Type B pancreatic cell (in vitro differentiated cells): ENCODE measurements at regions not wholly inside any gene's neighbourhood (a gene's known extent, or its start where the extent isn't known, plus 50 kb on each side); places are given as distances from the start of the nearest gene placed in this dataset.

Experiments used
- DNase-seq: peaks from one replicate; pipeline ENCODE4 v3.0.0; 2021; ENCODE audit warnings: mixed read lengths; ENCODE audit not compliant: unreplicated experiment; ENCODE audit errors: extremely low spot score
- H3K27ac Mint-ChIP-seq: 2 replicates; pipeline ENCODE4 v1.8.0; 2021; ENCODE audit warnings: mild to moderate bottlenecking, mixed read lengths
- H3K27me3 Mint-ChIP-seq: 2 replicates; pipeline ENCODE4 v1.8.0; 2021; ENCODE audit warnings: mixed read lengths
- H3K36me3 Mint-ChIP-seq: 2 replicates; pipeline ENCODE4 v1.8.0; 2021; ENCODE audit warnings: mixed read lengths
- H3K4me1 Mint-ChIP-seq: one replicate; pipeline ENCODE4 v1.8.0; 2021; ENCODE audit warnings: mixed read lengths; ENCODE audit not compliant: unreplicated experiment
- H3K4me3 Mint-ChIP-seq: 2 replicates; pipeline ENCODE4 v1.8.0; 2021; ENCODE audit warnings: mild to moderate bottlenecking, mixed read lengths
- H3K9me3 Mint-ChIP-seq: 2 replicates; pipeline ENCODE4 v1.8.0; 2021; ENCODE audit warnings: mixed read lengths
- CTCF ChIP-seq: fragments of 200-600 bp; sonication (generic); conservative IDR thresholded peaks from 2 replicates; pipeline ENCODE4 v1.5.0; 2021; ENCODE audit warnings: antibody characterized with exemption, mild to moderate bottlenecking

GRCh38 chr13:62126400-62126799 is 710.8 kb upstream of the PCDH20 start:
- no peak for TF ChIP-seq CTCF
- no peak overlapping the region for H3K27ac Mint-ChIP-seq
- H3K4me1 Mint-ChIP-seq = peaks cover 12% of the 10 kb centered on the region
- H3K27me3 Mint-ChIP-seq = no peaks in the 10 kb centered on the region
- no peaks in the 10 kb centered on the region for H3K36me3 Mint-ChIP-seq
- no peak overlapping the region for H3K4me3 Mint-ChIP-seq
- peaks cover 5% of the 10 kb centered on the region for H3K9me3 Mint-ChIP-seq
- no peak for DNase-seq

GRCh38 chr13:62125451-62125850 is 709.8 kb upstream of the PCDH20 start:
- Mint-ChIP-seq H3K4me3 (no peak overlapping the region), H3K27ac (no peak overlapping the region), H3K4me1 (peaks cover 12% of the 10 kb centered on the region), H3K27me3 (no peaks in the 10 kb centered on the region), H3K36me3 (no peaks in the 10 kb centered on the region), H3K9me3 (peaks cover 5% of the 10 kb centered on the region)
- no peak for DNase-seq
- TF ChIP-seq CTCF = no peak

GRCh38 chr13:62123409-62123808 is 707.8 kb upstream of the PCDH20 start:
- no peaks in the 10 kb centered on the region for H3K36me3 Mint-ChIP-seq
- peaks cover 6% of the 10 kb centered on the region for H3K4me1 Mint-ChIP-seq
- H3K27me3 Mint-ChIP-seq = no peaks in the 10 kb centered on the region
- H3K9me3 Mint-ChIP-seq = peaks cover 5% of the 10 kb centered on the region
- no peak for TF ChIP-seq CTCF
- DNase-seq = no peak
- no peak overlapping the region for H3K27ac Mint-ChIP-seq
- H3K4me3 Mint-ChIP-seq = no peak overlapping the region

GRCh38 chr13:62122434-62122833 is 706.8 kb upstream of the PCDH20 start:
- no peaks in the 10 kb centered on the region for H3K27me3 Mint-ChIP-seq
- DNase-seq = no peak
- no peak for TF ChIP-seq CTCF
- peaks cover 6% of the 10 kb centered on the region for H3K4me1 Mint-ChIP-seq
- peaks cover 5% of the 10 kb centered on the region for H3K9me3 Mint-ChIP-seq
- no peak overlapping the region for H3K4me3 Mint-ChIP-seq
- no peaks in the 10 kb centered on the region for H3K36me3 Mint-ChIP-seq
- H3K27ac Mint-ChIP-seq = no peak overlapping the region

- H3K4me3 Mint-ChIP-seq = no peak overlapping the region
- H3K9me3 Mint-ChIP-seq = peaks cover 5% of the 10 kb centered on the region
- no peaks in the 10 kb centered on the region for H3K27me3 Mint-ChIP-seq
- no peaks in the 10 kb centered on the region for H3K36me3 Mint-ChIP-seq
- TF ChIP-seq CTCF = peak; percentile 83
- DNase-seq = no peak
- H3K27ac Mint-ChIP-seq = no peak overlapping the region
- peaks cover 6% of the 10 kb centered on the region for H3K4me1 Mint-ChIP-seq
These were observed 704.4 kb upstream of the PCDH20 start for GRCh38 chr13:62119739-62120700.
